ENCODE measurements at regions not wholly inside any gene's neighbourhood (a gene's known extent, or its start where the extent isn't known, plus 50 kb on each side); places are given as distances from the start of the nearest gene placed in this dataset.

DNA sequence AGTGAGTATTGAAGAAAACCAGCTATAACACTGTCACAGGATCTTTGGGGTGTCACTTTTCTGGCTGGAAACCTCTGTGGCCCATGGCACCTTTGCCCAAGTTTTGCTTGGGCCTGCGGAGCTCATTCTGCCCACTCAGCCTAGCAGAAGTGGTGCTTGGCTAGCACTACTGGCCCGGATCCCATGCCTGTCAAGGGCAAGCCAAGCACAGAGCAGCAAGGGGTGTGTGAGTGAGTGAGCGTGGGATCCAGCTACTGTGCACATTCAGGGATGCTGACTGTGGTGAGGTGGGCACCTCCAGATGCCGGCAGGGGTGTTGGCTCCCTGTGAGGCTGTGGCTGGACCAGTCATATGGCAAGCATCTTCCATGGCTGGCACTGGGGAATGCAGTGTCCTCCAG lies 55.4 kb upstream of the RASGEF1B start:
- Histone ChIP-seq H3K4me3 (ENCODE audit: low read depth in 1 of 3, low read length in 3 of 3) (no peak overlapping the region), H3K36me3 (ENCODE audit: control insufficient read depth in 3 of 3, insufficient read depth in 2 of 3, low read depth in 1 of 3, low read length in 3 of 3) (peaks cover 0 to 18% (median 0%) of the 10 kb centered on the region in 3 donors), H3K27me3 (ENCODE audit: control insufficient read depth in 3 of 3, insufficient read depth in 3 of 3, low read length in 3 of 3) (no peaks in the 10 kb centered on the region), H3K4me1 (ENCODE audit: control insufficient read depth in 3 of 3, insufficient read depth in 2 of 3, low read depth in 1 of 3, low read length in 2 of 3) (peaks cover 0 to 10% (median 2%) of the 10 kb centered on the region in 3 donors), H3K9me3 (ENCODE audit: control insufficient read depth in 2 of 2, insufficient read depth in 1 of 2, low read depth in 1 of 2, low read length in 1 of 2) (peaks cover 0 to 19% of the 10 kb centered on the region in 2 donors), H3K27ac (ENCODE audit: low read depth in 1 of 3, low read length in 2 of 3) (no peak overlapping the region)
- 80 to 93% (median 91%) methylated on average over 4 of the region's 4 CpGs for WGBS, 3 donors
- DNase-seq (no peak), FAIRE-seq (no peak)

DNA sequence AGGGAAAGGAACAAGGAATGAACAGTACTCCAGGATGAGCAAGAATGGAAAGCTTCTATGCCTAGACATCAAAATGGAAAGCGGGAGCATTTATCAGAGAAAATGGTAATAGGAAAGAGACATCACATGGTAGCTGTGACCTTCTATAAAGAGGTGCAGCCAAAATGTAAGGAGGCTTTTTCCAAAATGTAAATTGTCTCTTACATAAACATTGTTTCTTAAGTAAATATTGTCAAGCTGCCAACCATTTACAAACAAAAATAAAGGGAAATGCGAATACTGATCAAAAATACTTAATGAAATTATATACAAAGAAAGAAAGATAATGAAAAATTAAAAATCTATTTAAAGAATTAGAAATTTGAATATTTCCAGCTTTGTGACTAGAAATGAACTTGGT lies 55.0 kb upstream of the RASGEF1B start:
- FAIRE-seq = no peak
- no peak for DNase-seq
- WGBS, 3 donors = 79 to 93% (median 87%) methylated on average over 2 of the region's 2 CpGs
- Histone ChIP-seq H3K36me3 (ENCODE audit: control insufficient read depth in 3 of 3, insufficient read depth in 2 of 3, low read depth in 1 of 3, low read length in 3 of 3) (peaks cover 0 to 18% (median 0%) of the 10 kb centered on the region in 3 donors), H3K9me3 (ENCODE audit: control insufficient read depth in 2 of 2, insufficient read depth in 1 of 2, low read depth in 1 of 2, low read length in 1 of 2) (peaks cover 0 to 19% of the 10 kb centered on the region in 2 donors), H3K4me3 (ENCODE audit: low read depth in 1 of 3, low read length in 3 of 3) (no peak overlapping the region), H3K27me3 (ENCODE audit: control insufficient read depth in 3 of 3, insufficient read depth in 3 of 3, low read length in 3 of 3) (no peaks in the 10 kb centered on the region), H3K27ac (ENCODE audit: low read depth in 1 of 3, low read length in 2 of 3) (no peak overlapping the region), H3K4me1 (ENCODE audit: control insufficient read depth in 3 of 3, insufficient read depth in 2 of 3, low read depth in 1 of 3, low read length in 2 of 3) (peaks cover 0 to 10% (median 2%) of the 10 kb centered on the region in 3 donors)

DNA sequence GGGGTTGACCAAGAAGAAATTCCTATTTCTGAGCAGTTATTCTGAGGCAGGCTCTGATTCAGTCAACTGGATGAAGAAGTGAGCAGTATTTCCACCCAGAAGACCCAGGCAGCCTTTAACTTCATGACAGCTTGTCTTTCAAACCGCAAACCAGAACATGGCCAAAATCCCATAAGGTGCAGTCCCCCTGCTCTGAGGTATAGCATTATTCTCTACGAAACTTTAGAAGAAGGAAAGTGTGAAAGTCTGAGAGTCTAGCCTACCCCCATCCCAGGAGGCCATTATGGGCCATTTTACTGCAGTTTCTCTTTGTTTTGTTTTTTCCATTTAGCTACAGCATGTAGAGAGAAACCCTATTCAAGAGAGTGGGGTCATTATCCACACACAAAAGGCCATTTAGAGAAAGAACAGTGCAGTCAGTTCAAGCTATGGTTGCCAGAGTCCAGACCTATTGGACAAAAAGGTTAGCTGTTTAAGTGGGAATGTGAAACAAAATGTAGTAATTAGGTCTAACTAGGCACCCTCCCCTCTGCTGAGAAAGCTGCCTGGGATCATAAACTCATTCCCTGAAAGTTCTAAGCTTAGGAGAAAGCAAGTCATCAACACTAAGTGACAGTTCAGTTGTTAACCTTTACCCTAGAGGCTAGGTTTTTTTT lies 52.1 kb upstream of the RASGEF1B start:
- H3K27ac ChIP-seq (ENCODE audit: low read depth in 1 of 3, low read length in 2 of 3) = peak overlapping the region in 1 of 3 donors; percentile 13
- DNase-seq = peak; percentile 39 to 51
- H3K4me1 ChIP-seq (ENCODE audit: control insufficient read depth in 3 of 3, insufficient read depth in 2 of 3, low read depth in 1 of 3, low read length in 2 of 3) = peaks cover 0 to 10% (median 2%) of the 10 kb centered on the region in 3 donors
- FAIRE-seq = no peak
- no peak overlapping the region for H3K4me3 ChIP-seq (ENCODE audit: low read depth in 1 of 3, low read length in 3 of 3)
- H3K36me3 ChIP-seq (ENCODE audit: control insufficient read depth in 3 of 3, insufficient read depth in 2 of 3, low read depth in 1 of 3, low read length in 3 of 3) = peaks cover 0 to 18% (median 0%) of the 10 kb centered on the region in 3 donors
- H3K27me3 ChIP-seq (ENCODE audit: control insufficient read depth in 3 of 3, insufficient read depth in 3 of 3, low read length in 3 of 3) = no peaks in the 10 kb centered on the region
- 77 to 92% (median 89%) methylated on average over 2 of the region's 2 CpGs for WGBS, 3 donors
- H3K9me3 ChIP-seq (ENCODE audit: control insufficient read depth in 2 of 2, insufficient read depth in 1 of 2, low read depth in 1 of 2, low read length in 1 of 2) = peaks cover 0 to 19% of the 10 kb centered on the region in 2 donors

DNA sequence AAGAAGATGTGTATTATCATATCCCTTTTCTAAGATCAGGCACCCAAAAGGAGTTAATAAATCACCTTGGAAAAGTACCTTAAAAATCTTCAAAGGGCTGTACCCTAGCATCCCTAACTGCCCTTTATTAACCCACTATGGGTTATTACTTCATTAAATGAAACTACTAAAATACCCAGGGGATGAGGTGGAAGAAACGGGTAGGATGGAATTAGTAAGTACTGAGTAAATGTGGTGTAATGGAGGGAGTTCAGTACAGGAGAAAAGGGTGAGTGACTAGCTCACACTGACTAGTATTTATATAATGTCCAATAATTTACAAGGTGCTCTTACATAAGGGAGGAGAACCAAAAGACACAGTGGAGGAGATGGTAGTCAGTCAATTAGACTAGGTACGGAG lies 51.0 kb upstream of the RASGEF1B start:
- Histone ChIP-seq H3K27ac (ENCODE audit: low read depth in 1 of 3, low read length in 2 of 3) (no peak overlapping the region), H3K27me3 (ENCODE audit: control insufficient read depth in 3 of 3, insufficient read depth in 3 of 3, low read length in 3 of 3) (no peaks in the 10 kb centered on the region), H3K9me3 (ENCODE audit: control insufficient read depth in 2 of 2, insufficient read depth in 1 of 2, low read depth in 1 of 2, low read length in 1 of 2) (peaks cover 0 to 8% of the 10 kb centered on the region in 2 donors), H3K4me1 (ENCODE audit: control insufficient read depth in 3 of 3, insufficient read depth in 2 of 3, low read depth in 1 of 3, low read length in 2 of 3) (peaks cover 0 to 10% (median 2%) of the 10 kb centered on the region in 3 donors), H3K36me3 (ENCODE audit: control insufficient read depth in 3 of 3, insufficient read depth in 2 of 3, low read depth in 1 of 3, low read length in 3 of 3) (peaks cover 0 to 8% (median 0%) of the 10 kb centered on the region in 3 donors), H3K4me3 (ENCODE audit: low read depth in 1 of 3, low read length in 3 of 3) (no peak overlapping the region)
- FAIRE-seq = no peak
- DNase-seq = no peak
- WGBS, 3 donors = 81 to 94% (median 87%) methylated on average over 2 of the region's 2 CpGs

DNA sequence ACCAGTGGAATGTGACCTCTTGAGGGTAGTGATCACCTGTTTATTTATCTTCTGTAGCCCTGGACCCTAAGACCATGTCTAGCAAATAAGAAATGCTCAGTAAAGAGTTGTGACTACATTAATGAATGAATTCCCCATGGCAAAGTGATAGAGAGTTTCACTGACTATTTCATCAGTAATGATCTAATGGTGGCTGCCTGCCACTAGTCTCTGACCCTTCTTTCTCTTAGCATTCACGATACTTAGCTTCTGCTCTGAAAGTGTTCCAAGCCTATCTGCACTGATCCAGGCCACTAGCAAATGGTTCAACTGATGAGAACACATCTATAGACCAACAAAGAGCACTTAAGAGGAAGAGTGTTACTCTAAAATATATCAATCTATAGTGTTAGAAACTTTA lies 50.0 kb upstream of the RASGEF1B start:
- FAIRE-seq (no peak), DNase-seq (no peak)
- H3K27me3 ChIP-seq (ENCODE audit: control insufficient read depth in 3 of 3, insufficient read depth in 3 of 3, low read length in 3 of 3) = no peaks in the 10 kb centered on the region

More for the DNA sequence above, 50.0 kb upstream of the RASGEF1B start:
- H3K36me3 ChIP-seq (ENCODE audit: control insufficient read depth in 3 of 3, insufficient read depth in 2 of 3, low read depth in 1 of 3, low read length in 3 of 3) = no peaks in the 10 kb centered on the region
- no peak overlapping the region for H3K27ac ChIP-seq (ENCODE audit: low read depth in 1 of 3, low read length in 2 of 3)
- H3K9me3 ChIP-seq (ENCODE audit: control insufficient read depth in 2 of 2, insufficient read depth in 1 of 2, low read depth in 1 of 2, low read length in 1 of 2) = no peaks in the 10 kb centered on the region
- WGBS, 3 donors = 52 to 62% (median 62%) methylated on average over 1 of the region's 1 CpG
- no peak overlapping the region for H3K4me3 ChIP-seq (ENCODE audit: low read depth in 1 of 3, low read length in 3 of 3)
- peaks cover 0 to 10% (median 2%) of the 10 kb centered on the region in 3 donors for H3K4me1 ChIP-seq (ENCODE audit: control insufficient read depth in 3 of 3, insufficient read depth in 2 of 3, low read depth in 1 of 3, low read length in 2 of 3)

Measured in small intestine (tissue), 7 donors.